ENCODE measurements at regions not wholly inside any gene's neighbourhood (a gene's known extent, or its start where the extent isn't known, plus 50 kb on each side); places are given as distances from the start of the nearest gene placed in this dataset.

GRCh38 chr2:82239176-82239575 lies 1934.6 kb upstream of the LRRTM1 start:
- ChIA-PET CTCF (no interaction called here), POLR2A (no interaction called here)
- Histone ChIP-seq H3K9me3 (ENCODE audit: control insufficient read depth, insufficient read depth, low read depth, low read length) (no peaks in the 10 kb centered on the region), H3K27ac (ENCODE audit: low read length) (no peak overlapping the region), H3K4me1 (ENCODE audit: control insufficient read depth, insufficient read depth, low read length) (no peaks in the 10 kb centered on the region), H3K36me3 (ENCODE audit: control insufficient read depth, insufficient read depth, low read length) (no peaks in the 10 kb centered on the region), H3K27me3 (ENCODE audit: control insufficient read depth, insufficient read depth, low read length) (no peaks in the 10 kb centered on the region), H3K4me3 (ENCODE audit: low read depth in 2 of 2, low read length in 2 of 2) (no peak overlapping the region)
- ATAC-seq (no peak), DNase-seq (ENCODE audit: low read depth, low spot score) (no peak)
- no TSS peak for BruUV-seq (replicated peaks)
- intact Hi-C loops (cut with micrococcal nuclease; ENCODE audit: unreplicated experiment), result no loop called here
- TF ChIP-seq SIN3A (IDR thresholded peaks at IDR 0.05; ENCODE audit: borderline replicate concordance, insufficient read depth, low read depth, low read length) (no peak), CTCF (IDR thresholded peaks at IDR 0.05) (no peak), TCF7L2 (IDR thresholded peaks at IDR 0.05; ENCODE audit: low read depth, low read length) (no peak), REST (IDR thresholded peaks at IDR 0.05; ENCODE audit: insufficient read depth in 1 of 2, low read depth in 2 of 2, low read length in 1 of 2) (no peak), POLR2AphosphoS5 (IDR thresholded peaks at IDR 0.05; ENCODE audit: low read depth, low read length) (no peak)
- in situ Hi-C loops (cut with HindIII; ENCODE audit: low pct_unique_long_range_greater_than_20kb, low sequenced_read_pairs), result no loop called here

GRCh38 chr2:82237994-82238662 lies 1933.6 kb upstream of the LRRTM1 start:
- in situ Hi-C loops (cut with HindIII; ENCODE audit: low pct_unique_long_range_greater_than_20kb, low sequenced_read_pairs), result no loop called here
- DNase-seq (ENCODE audit: low read depth, low spot score) (no peak), ATAC-seq (no peak)
- intact Hi-C loops (cut with micrococcal nuclease; ENCODE audit: unreplicated experiment), result no loop called here
- Histone ChIP-seq H3K4me3 (ENCODE audit: low read depth in 2 of 2, low read length in 2 of 2) (no peak overlapping the region), H3K4me1 (ENCODE audit: control insufficient read depth, insufficient read depth, low read length) (no peaks in the 10 kb centered on the region), H3K9me3 (ENCODE audit: control insufficient read depth, insufficient read depth, low read depth, low read length) (no peaks in the 10 kb centered on the region), H3K27ac (ENCODE audit: low read length) (no peak overlapping the region), H3K36me3 (ENCODE audit: control insufficient read depth, insufficient read depth, low read length) (no peaks in the 10 kb centered on the region), H3K27me3 (ENCODE audit: control insufficient read depth, insufficient read depth, low read length) (no peaks in the 10 kb centered on the region)
- CTCF ChIA-PET, result no interaction called here
- POLR2A ChIA-PET, result no interaction called here
- BruUV-seq (replicated peaks), result no TSS peak
- TF ChIP-seq TCF7L2 (IDR thresholded peaks at IDR 0.05; ENCODE audit: low read depth, low read length), result no peak
- no peak for TF ChIP-seq SIN3A (IDR thresholded peaks at IDR 0.05; ENCODE audit: borderline replicate concordance, insufficient read depth, low read depth, low read length)
- TF ChIP-seq CTCF (IDR thresholded peaks at IDR 0.05), result no peak
- no peak for TF ChIP-seq REST (IDR thresholded peaks at IDR 0.05; ENCODE audit: insufficient read depth in 1 of 2, low read depth in 2 of 2, low read length in 1 of 2)
- TF ChIP-seq POLR2AphosphoS5 (IDR thresholded peaks at IDR 0.05; ENCODE audit: low read depth, low read length), result no peak

Data from Panc1 (cell line).